CD8-positive, alpha-beta memory T cell (primary cell): ENCODE measurements at regions not wholly inside any gene's neighbourhood (a gene's known extent, or its start where the extent isn't known, plus 50 kb on each side); places are given as distances from the start of the nearest gene placed in this dataset.
A peak's percentile ranks its signal among the peaks of the same experiment; 100 is the strongest.
"Not testable (repeated sequence)": the region's sequence is repeated elsewhere in the genome, so short reads cannot be mapped to it uniquely, and the experiment has no call there.

Experiments used
- CTCF ChIA-PET: fragments of 350-600 bp; sonication (Branson Sonifier 250); formaldehyde crosslinking; loops from one replicate; lab custom pipeline; 2021; ENCODE audit warnings: antibody characterized with exemption; lab: Charles Lee
- POLR2A ChIA-PET: fragments of 350-600 bp; sonication (Branson Sonifier 250); formaldehyde crosslinking; loops from one replicate; lab custom pipeline; 2021; ENCODE audit warnings: antibody characterized with exemption; lab: Charles Lee
- DNase-seq, 5 donors: peaks; one replicate each; pipeline versions ENCODE4 v3.0.0 to v3.0.0-alpha.2; 2020 to 2022; ENCODE audit warnings: mixed read lengths in 1 of 5
- H3K27ac ChIP-seq: one replicate; pipeline ENCODE4 v1.7.0; 2013; ENCODE audit warnings: low read depth, mild to moderate bottlenecking, low read length, moderate library complexity
- H3K27me3 ChIP-seq: 2 replicates; pipeline ENCODE4 v1.7.0; 2013; ENCODE audit warnings: low read length, mild to moderate bottlenecking; ENCODE audit not compliant: insufficient read depth, poor library complexity, severe bottlenecking
- H3K36me3 ChIP-seq: 2 replicates; pipeline ENCODE4 v1.7.0; 2013; ENCODE audit warnings: mild to moderate bottlenecking, low read length, moderate library complexity; ENCODE audit not compliant: insufficient read depth
- H3K4me1 ChIP-seq: 2 replicates; pipeline ENCODE4 v1.7.0; 2013; ENCODE audit warnings: mild to moderate bottlenecking, low read length, moderate library complexity; ENCODE audit not compliant: insufficient read depth
- H3K4me3 ChIP-seq: 2 replicates; pipeline ENCODE4 v1.7.0; 2013; ENCODE audit warnings: mild to moderate bottlenecking, low read length
- H3K9me3 ChIP-seq: 2 replicates; pipeline ENCODE4 v1.7.0; 2013; ENCODE audit warnings: mild to moderate bottlenecking, low read length
- H3K27ac Mint-ChIP-seq, 8 donors: one replicate each; pipeline ENCODE4 v1.8.0; 2020 to 2021; ENCODE audit warnings: mixed read lengths in 8 of 8, mild to moderate bottlenecking in 6 of 8, inconsistent platforms in 3 of 8, moderate library complexity in 3 of 8
- H3K27me3 Mint-ChIP-seq, 2 donors: one replicate each; pipeline ENCODE4 v1.8.0; 2020 to 2021; ENCODE audit warnings: mixed read lengths in 2 of 2, mild to moderate bottlenecking in 1 of 2, moderate library complexity in 1 of 2
- H3K36me3 Mint-ChIP-seq, 3 donors: one replicate each; pipeline ENCODE4 v1.8.0; 2020 to 2021; ENCODE audit warnings: mixed read lengths in 3 of 3, inconsistent platforms in 1 of 3, mild to moderate bottlenecking in 1 of 3
- H3K4me1 Mint-ChIP-seq, 3 donors: one replicate each; pipeline ENCODE4 v1.8.0; 2020 to 2021; ENCODE audit warnings: mixed read lengths in 3 of 3, inconsistent platforms in 1 of 3, mild to moderate bottlenecking in 1 of 3
- H3K4me3 Mint-ChIP-seq, 7 donors: one replicate each; pipeline ENCODE4 v1.8.0; 2020 to 2021; ENCODE audit warnings: mixed read lengths in 7 of 7, mild to moderate bottlenecking in 6 of 7, moderate library complexity in 4 of 7, inconsistent platforms in 2 of 7
- H3K9me3 Mint-ChIP-seq, 5 donors: one replicate each; pipeline ENCODE4 v1.8.0; 2020 to 2022; ENCODE audit warnings: mixed read lengths in 5 of 5, mild to moderate bottlenecking in 3 of 5, moderate library complexity in 2 of 5, inconsistent platforms in 1 of 5

DNA sequence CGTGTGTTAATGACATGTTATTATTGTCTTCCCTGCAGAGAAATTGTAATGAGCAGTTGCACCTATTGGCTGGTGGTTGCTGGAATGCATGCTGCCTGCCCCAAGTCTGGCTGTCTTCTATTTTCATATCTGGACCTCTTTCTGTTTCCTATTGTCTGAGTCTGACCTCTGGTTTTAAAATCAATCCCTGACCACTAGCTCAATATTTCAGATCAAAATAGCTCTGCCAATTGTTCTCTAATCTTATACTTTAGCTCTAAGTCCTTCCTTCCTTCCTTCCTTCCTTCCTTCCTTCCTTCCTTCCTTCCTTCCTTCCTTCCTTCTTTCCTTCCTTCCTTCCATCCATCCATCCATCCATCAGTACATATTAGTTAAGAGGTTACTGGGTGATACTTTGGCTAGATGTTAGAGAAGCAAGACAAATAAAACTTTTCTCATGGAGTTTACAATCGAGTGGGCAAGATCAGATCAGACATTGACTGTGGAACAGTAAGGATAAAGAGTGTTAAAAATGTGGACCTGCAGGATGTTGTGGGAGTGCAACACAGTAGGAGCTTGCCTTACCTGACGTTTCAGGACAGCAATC, 417.1 kb downstream of the SOCS6 start:
- Histone ChIP-seq H3K27me3 (no peaks in the 10 kb centered on the region), H3K9me3 (no peaks in the 10 kb centered on the region), H3K27ac (no peak overlapping the region), H3K4me1 (no peaks in the 10 kb centered on the region), H3K4me3 (no peak overlapping the region), H3K36me3 (no peaks in the 10 kb centered on the region)
- no peaks in the 10 kb centered on the region for H3K4me1 Mint-ChIP-seq
- no peak overlapping the region for H3K27ac Mint-ChIP-seq
- H3K9me3 Mint-ChIP-seq: peaks cover 0 to 5% (median 3%) of the 10 kb centered on the region in 5 donors
- H3K36me3 Mint-ChIP-seq: peaks cover 0 to 2% (median 0%) of the 10 kb centered on the region in 3 donors
- ChIA-PET CTCF (no interaction called here), POLR2A (no interaction called here)
- H3K4me3 Mint-ChIP-seq: no peak overlapping the region
- no peak for DNase-seq
- no peaks in the 10 kb centered on the region for H3K27me3 Mint-ChIP-seq

DNA sequence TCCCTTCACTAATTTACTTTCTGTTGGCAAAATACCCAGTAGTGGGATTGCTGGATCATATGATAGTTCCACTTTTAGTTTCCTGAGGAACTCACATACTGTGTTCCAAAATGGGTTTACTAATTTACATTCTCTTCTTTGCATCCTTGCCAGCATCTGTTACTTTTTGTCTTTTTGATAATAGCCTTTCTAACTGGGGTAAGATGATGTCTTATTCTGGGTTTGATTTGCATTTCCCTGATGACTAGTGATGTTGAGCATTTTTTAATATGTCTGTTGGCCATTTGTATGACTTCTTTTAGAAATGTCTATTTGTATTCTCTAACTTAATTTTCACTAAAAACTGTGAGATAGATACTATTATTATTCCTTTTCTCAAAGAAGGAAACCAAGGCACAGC, 411.7 kb downstream of the SOCS6 start:
- no peak overlapping the region for H3K27ac ChIP-seq
- no peaks in the 10 kb centered on the region for H3K36me3 Mint-ChIP-seq
- no peaks in the 10 kb centered on the region for H3K4me1 ChIP-seq
- H3K4me3 Mint-ChIP-seq: no peak overlapping the region
- no peak overlapping the region for H3K27ac Mint-ChIP-seq
- ChIA-PET POLR2A (no interaction called here), CTCF (no interaction called here)
- DNase-seq: no peak
- no peaks in the 10 kb centered on the region for H3K36me3 ChIP-seq
- no peaks in the 10 kb centered on the region for H3K27me3 ChIP-seq
- peaks cover 4 to 14% (median 8%) of the 10 kb centered on the region in 5 donors for H3K9me3 Mint-ChIP-seq
- H3K4me3 ChIP-seq: no peak overlapping the region
- H3K4me1 Mint-ChIP-seq: no peaks in the 10 kb centered on the region
- no peaks in the 10 kb centered on the region for H3K27me3 Mint-ChIP-seq
- no peaks in the 10 kb centered on the region for H3K9me3 ChIP-seq

DNA sequence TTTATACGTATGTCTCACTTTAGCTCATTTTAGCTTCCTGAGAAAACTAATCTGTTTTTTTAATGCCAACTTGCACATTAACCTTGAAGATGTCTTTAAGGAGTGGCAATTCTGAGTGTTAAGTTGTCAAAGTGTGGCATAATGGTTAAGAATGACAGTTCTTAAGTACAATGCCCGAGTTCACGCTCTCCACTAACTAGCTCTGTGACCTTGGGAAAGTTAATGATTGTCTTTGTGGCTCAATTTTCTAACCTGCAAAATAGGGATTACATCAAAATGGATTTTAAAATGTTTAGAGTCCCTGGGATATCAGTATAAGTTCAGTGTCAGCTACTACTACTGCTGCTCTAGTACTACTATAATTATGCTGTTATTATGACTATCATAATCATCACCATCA, 409.7 kb downstream of the SOCS6 start:
- Mint-ChIP-seq H3K4me3 (no peak overlapping the region), H3K36me3 (no peaks in the 10 kb centered on the region), H3K27ac (no peak overlapping the region), H3K4me1 (no peaks in the 10 kb centered on the region), H3K9me3 (peaks cover 4 to 14% (median 8%) of the 10 kb centered on the region in 5 donors), H3K27me3 (no peaks in the 10 kb centered on the region)
- DNase-seq: no peak
- Histone ChIP-seq H3K4me1 (no peaks in the 10 kb centered on the region), H3K9me3 (no peaks in the 10 kb centered on the region), H3K27ac (no peak overlapping the region), H3K36me3 (no peaks in the 10 kb centered on the region), H3K27me3 (no peaks in the 10 kb centered on the region), H3K4me3 (no peak overlapping the region)
- POLR2A ChIA-PET: no interaction called here
- CTCF ChIA-PET: no interaction called here

DNA sequence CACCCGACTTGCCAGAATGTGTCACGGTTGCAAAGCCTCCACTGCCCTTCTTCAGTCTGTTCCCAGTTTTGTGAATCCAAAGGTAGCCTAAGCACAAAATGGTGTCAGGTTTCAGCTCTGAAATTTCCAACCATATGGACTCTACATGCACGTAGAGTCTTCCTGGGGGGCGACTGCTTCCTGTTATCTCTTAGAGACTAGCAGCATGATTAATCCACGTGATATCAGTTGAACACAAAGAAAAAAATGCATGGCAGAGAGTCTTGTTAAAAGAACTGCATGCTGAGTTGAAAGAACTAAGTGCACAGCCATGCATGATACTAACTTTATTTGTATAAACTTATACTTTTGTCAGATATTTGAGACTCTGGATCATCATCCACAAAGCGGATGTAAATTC, 404.4 kb downstream of the SOCS6 start:
- Mint-ChIP-seq H3K4me3 (no peak overlapping the region), H3K36me3 (no peaks in the 10 kb centered on the region), H3K27me3 (no peaks in the 10 kb centered on the region), H3K9me3 (peaks cover 3 to 11% (median 6%) of the 10 kb centered on the region in 5 donors), H3K27ac (no peak overlapping the region), H3K4me1 (no peaks in the 10 kb centered on the region)
- no peaks in the 10 kb centered on the region for H3K9me3 ChIP-seq
- no peaks in the 10 kb centered on the region for H3K4me1 ChIP-seq
- no peaks in the 10 kb centered on the region for H3K27me3 ChIP-seq
- ChIA-PET CTCF (no interaction called here), POLR2A (no interaction called here)
- no peak for DNase-seq
- H3K27ac ChIP-seq: no peak overlapping the region
- H3K36me3 ChIP-seq: no peaks in the 10 kb centered on the region
- H3K4me3 ChIP-seq: no peak overlapping the region

DNA sequence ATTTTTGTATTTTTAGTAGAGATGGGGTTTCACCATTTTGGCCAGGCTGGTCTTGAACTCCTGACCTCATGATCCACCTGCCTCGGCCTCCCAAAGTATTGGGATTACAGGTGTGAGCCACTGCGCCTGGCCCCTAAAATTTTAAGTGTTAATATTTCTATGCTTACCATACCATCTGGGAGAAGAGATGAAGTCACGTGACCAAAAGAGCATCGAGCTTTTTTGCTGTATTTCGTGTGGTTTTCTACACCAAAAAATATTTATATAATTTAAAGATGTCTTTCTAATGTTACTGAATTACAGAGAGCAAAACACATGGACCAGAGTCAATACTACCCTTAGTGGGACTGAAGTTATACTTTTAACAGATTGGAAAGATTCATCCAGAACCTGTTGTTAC, 400.9 kb downstream of the SOCS6 start:
- H3K4me3 Mint-ChIP-seq, H3K36me3 Mint-ChIP-seq, H3K4me3 ChIP-seq, H3K9me3 ChIP-seq, H3K27ac ChIP-seq, H3K4me1 Mint-ChIP-seq, H3K27me3 Mint-ChIP-seq, H3K27me3 ChIP-seq, H3K27ac Mint-ChIP-seq, H3K9me3 Mint-ChIP-seq, DNase-seq, CTCF ChIA-PET, H3K36me3 ChIP-seq, POLR2A ChIA-PET, H3K4me1 ChIP-seq: not testable (repeated sequence)

DNA sequence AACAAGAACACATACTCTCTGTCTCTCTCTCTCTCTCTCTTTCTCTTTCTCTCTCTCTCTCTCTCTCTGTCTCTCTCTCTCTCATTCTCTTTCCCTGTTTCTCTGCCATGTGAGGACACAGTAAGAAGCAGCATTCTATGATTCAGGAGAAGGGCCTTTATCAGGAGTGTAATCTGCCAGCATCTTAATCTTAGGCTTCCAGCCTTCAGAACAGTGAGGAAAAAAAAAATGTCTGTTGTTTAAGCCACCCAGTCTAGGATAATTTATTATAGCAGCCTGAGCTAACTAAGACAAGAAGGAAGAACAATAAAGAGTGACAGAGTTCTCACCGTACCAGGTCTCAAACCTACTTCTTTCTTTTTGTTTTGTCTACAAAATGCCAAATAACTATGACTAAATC, 399.4 kb downstream of the SOCS6 start:
- POLR2A ChIA-PET: no interaction called here
- no peak overlapping the region for H3K27ac ChIP-seq
- H3K27me3 Mint-ChIP-seq: no peaks in the 10 kb centered on the region
- H3K9me3 ChIP-seq: no peaks in the 10 kb centered on the region
- no peak overlapping the region for H3K4me3 ChIP-seq
- H3K27ac Mint-ChIP-seq: no peak overlapping the region
- H3K36me3 Mint-ChIP-seq: no peaks in the 10 kb centered on the region
- H3K4me3 Mint-ChIP-seq: no peak overlapping the region
- no peaks in the 10 kb centered on the region for H3K27me3 ChIP-seq
- H3K36me3 ChIP-seq: no peaks in the 10 kb centered on the region
- peaks cover 0 to 11% (median 0%) of the 10 kb centered on the region in 3 donors for H3K4me1 Mint-ChIP-seq
- CTCF ChIA-PET: no interaction called here
- H3K9me3 Mint-ChIP-seq: peaks cover 0 to 6% (median 2%) of the 10 kb centered on the region in 5 donors
- DNase-seq: no peak
- H3K4me1 ChIP-seq: peaks cover 6% of the 10 kb centered on the region

DNA sequence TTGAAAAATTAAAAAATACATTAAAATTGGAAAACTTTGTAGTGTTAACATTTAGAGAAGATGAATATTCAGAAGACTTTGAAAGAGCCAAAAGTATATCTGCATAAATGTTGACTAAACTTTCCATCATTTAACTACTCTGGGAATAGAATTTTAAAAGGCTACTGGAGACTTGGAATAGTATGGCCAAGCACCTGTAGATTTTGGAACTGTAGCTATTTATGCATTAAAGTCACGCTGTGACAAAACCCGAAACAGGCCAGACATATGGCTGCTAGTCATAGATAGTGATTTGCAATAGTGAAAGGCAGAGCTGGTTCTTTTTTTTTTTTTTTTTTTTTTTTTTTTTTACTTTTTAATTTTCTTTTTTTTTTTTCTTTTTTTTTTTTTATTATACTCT, 396.0 kb downstream of the SOCS6 start:
- peaks cover 0 to 13% (median 2%) of the 10 kb centered on the region in 5 donors for H3K9me3 Mint-ChIP-seq
- no peaks in the 10 kb centered on the region for H3K36me3 ChIP-seq
- ChIA-PET CTCF (no interaction called here), POLR2A (no interaction called here)
- DNase-seq: no peak
- peaks cover 0 to 16% (median 0%) of the 10 kb centered on the region in 3 donors for H3K4me1 Mint-ChIP-seq
- no peak overlapping the region for H3K4me3 Mint-ChIP-seq
- peaks cover 6% of the 10 kb centered on the region for H3K4me1 ChIP-seq
- no peak overlapping the region for H3K27ac Mint-ChIP-seq
- H3K9me3 ChIP-seq: no peaks in the 10 kb centered on the region
- H3K4me3 ChIP-seq: no peak overlapping the region
- H3K27me3 ChIP-seq: no peaks in the 10 kb centered on the region
- no peaks in the 10 kb centered on the region for H3K27me3 Mint-ChIP-seq
- H3K36me3 Mint-ChIP-seq: no peaks in the 10 kb centered on the region
- H3K27ac ChIP-seq: no peak overlapping the region

DNA sequence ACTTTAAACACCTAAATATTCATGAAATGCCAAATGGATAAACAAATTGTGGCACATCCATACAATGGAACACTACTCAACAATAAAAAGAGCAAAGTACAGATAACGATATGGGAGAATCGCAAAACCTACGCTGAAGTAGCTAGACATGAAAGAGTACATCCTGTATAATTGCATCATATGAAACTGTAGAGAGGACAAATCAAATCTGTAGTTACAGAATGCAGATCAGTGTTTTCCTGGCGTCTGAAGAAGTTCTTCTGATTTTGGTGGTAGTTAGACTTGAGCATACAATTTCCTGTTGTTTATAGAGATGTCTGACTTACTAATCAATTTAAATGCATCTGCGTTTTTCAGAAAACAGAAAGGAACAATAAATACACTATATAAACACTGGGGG, 394.4 kb downstream of the SOCS6 start:
- ChIA-PET CTCF (no interaction called here), POLR2A (no interaction called here)
- H3K27ac Mint-ChIP-seq: peak overlapping the region in 5 of 8 donors; percentile 54 to 75 (median 68)
- H3K4me3 ChIP-seq: no peak overlapping the region
- no peaks in the 10 kb centered on the region for H3K9me3 ChIP-seq
- peaks cover 0 to 13% (median 2%) of the 10 kb centered on the region in 5 donors for H3K9me3 Mint-ChIP-seq
- DNase-seq: peak in 2 of 5 donors; percentile 17 to 58
- peaks cover 0 to 16% (median 0%) of the 10 kb centered on the region in 3 donors for H3K4me1 Mint-ChIP-seq
- H3K27me3 ChIP-seq: no peaks in the 10 kb centered on the region
- H3K4me1 ChIP-seq: peaks cover 6% of the 10 kb centered on the region
- H3K36me3 ChIP-seq: no peaks in the 10 kb centered on the region
- peak overlapping the region in 1 of 7 donors; percentile 6 for H3K4me3 Mint-ChIP-seq
- no peaks in the 10 kb centered on the region for H3K27me3 Mint-ChIP-seq
- no peaks in the 10 kb centered on the region for H3K36me3 Mint-ChIP-seq
- H3K27ac ChIP-seq: no peak overlapping the region
